Endothelial cell (in vitro differentiated cells): ENCODE measurements at regions not wholly inside any gene's neighbourhood (a gene's known extent, or its start where the extent isn't known, plus 50 kb on each side); places are given as distances from the start of the nearest gene placed in this dataset.

Experiments
- DNase-seq: peaks from one replicate; pipeline ENCODE4 v3.0.0; 2021; ENCODE audit warnings: low spot score
- H3K27ac Mint-ChIP-seq: one replicate; pipeline ENCODE4 v1.8.0; 2021; ENCODE audit warnings: mixed read lengths, inconsistent platforms; ENCODE audit not compliant: unreplicated experiment
- H3K27me3 Mint-ChIP-seq: one replicate; pipeline ENCODE4 v1.8.0; 2021; ENCODE audit warnings: mild to moderate bottlenecking, moderate library complexity, mixed read lengths, inconsistent platforms; ENCODE audit not compliant: unreplicated experiment
- H3K36me3 Mint-ChIP-seq: one replicate; pipeline ENCODE4 v1.8.0; 2021; ENCODE audit warnings: mild to moderate bottlenecking, low read depth, mixed read lengths, inconsistent platforms; ENCODE audit not compliant: unreplicated experiment
- H3K4me1 Mint-ChIP-seq: one replicate; pipeline ENCODE4 v1.8.0; 2021; ENCODE audit warnings: mild to moderate bottlenecking, mixed read lengths, inconsistent platforms; ENCODE audit not compliant: unreplicated experiment
- H3K4me3 Mint-ChIP-seq: one replicate; pipeline ENCODE4 v1.8.0; 2021; ENCODE audit warnings: mild to moderate bottlenecking, mixed read lengths, inconsistent platforms; ENCODE audit not compliant: unreplicated experiment
- H3K9me3 Mint-ChIP-seq: one replicate; pipeline ENCODE4 v1.8.0; 2021; ENCODE audit warnings: mixed read lengths, inconsistent platforms; ENCODE audit not compliant: unreplicated experiment
- TF ChIP-seq, protein P1 (sequence below): fragments of 200-600 bp; sonication (generic); IDR thresholded peaks from one replicate; pipeline ENCODE4 v1.5.0; 2021; ENCODE audit warnings: antibody characterized with exemption; ENCODE audit not compliant: unreplicated experiment

DNA sequence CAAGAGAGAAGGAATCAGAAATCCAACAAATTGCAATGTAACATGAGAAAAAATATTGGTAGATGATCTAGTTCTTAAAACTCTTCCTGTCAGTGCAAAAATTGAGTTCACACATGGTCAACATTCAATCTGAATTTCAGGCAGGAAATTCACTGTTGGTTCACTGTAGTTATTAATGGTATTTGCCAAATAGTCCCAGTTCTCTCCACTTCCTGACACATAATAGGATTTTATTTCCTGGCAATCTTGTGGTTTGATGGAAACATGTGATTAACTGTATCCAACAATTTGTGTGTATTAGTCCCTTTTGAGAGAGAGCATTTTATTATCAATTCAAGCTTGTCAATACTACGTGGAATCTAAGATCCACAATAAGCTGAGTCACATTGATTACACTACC lies 1103.1 kb downstream of the ROBO2 start:
- TF ChIP-seq, protein P1, sequence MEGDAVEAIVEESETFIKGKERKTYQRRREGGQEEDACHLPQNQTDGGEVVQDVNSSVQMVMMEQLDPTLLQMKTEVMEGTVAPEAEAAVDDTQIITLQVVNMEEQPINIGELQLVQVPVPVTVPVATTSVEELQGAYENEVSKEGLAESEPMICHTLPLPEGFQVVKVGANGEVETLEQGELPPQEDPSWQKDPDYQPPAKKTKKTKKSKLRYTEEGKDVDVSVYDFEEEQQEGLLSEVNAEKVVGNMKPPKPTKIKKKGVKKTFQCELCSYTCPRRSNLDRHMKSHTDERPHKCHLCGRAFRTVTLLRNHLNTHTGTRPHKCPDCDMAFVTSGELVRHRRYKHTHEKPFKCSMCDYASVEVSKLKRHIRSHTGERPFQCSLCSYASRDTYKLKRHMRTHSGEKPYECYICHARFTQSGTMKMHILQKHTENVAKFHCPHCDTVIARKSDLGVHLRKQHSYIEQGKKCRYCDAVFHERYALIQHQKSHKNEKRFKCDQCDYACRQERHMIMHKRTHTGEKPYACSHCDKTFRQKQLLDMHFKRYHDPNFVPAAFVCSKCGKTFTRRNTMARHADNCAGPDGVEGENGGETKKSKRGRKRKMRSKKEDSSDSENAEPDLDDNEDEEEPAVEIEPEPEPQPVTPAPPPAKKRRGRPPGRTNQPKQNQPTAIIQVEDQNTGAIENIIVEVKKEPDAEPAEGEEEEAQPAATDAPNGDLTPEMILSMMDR: no peak
- H3K4me3 Mint-ChIP-seq: no peak overlapping the region
- H3K9me3 Mint-ChIP-seq: no peaks in the 10 kb centered on the region
- no peaks in the 10 kb centered on the region for H3K27me3 Mint-ChIP-seq
- DNase-seq: no peak
- H3K36me3 Mint-ChIP-seq: no peaks in the 10 kb centered on the region
- no peaks in the 10 kb centered on the region for H3K4me1 Mint-ChIP-seq
- no peak overlapping the region for H3K27ac Mint-ChIP-seq

DNA sequence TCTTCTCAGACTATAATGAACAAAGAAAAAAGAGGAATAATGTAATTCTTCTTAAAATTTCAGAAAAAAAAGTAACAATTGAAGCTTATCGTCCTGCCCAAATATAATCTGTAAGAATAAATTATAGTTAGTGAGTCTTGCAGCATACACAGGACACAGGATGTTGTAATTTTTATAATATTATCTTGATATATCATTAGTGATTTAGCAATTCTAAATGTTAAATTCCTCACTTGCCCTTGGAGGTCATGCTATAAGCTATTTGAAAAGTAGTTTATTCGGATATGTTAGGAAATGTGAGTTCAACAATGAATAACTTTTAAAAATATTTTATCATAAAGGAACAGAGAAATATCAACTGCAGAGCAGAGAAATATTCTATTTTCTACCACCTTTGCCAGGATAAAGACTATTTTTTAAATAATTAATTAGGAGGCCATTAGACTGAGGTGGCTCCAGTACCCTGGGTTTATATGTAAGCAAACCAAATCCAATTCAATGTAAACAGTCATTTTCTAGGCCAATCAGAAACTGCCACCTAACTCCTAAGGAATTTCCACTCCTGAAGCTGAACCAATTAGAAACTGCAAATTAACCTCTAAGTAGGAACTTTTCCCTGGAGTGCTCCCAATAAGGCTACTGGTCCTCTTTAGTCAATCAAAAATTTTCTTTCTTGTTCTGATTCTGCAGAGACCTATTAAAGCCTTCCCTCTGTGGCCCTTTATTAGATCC lies 1109.3 kb downstream of the ROBO2 start:
- H3K36me3 Mint-ChIP-seq: no peaks in the 10 kb centered on the region
- no peak overlapping the region for H3K27ac Mint-ChIP-seq
- no peaks in the 10 kb centered on the region for H3K9me3 Mint-ChIP-seq

DNA sequence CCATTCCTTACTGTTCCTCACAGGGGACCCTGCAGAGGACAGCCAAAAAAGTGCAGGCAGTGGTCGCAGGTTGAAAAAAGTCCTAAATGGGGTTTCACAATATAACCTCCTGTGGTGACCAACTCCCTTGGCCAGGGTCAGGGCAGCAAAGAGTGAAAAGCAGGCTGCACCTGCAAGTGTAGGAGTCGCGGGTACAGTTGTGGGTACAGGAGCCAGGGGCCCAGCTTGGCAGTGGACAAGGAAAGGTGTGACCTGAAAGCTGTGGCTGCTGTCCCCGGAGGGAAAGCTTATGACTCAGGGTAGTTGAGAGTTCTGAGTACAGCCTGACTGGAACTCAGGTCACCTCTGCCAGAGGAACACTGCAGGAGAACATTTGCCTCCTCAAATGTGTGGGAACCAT lies 1114.1 kb downstream of the ROBO2 start:
- Mint-ChIP-seq H3K4me3 (no peak overlapping the region), H3K36me3 (no peaks in the 10 kb centered on the region), H3K9me3 (no peaks in the 10 kb centered on the region), H3K4me1 (no peaks in the 10 kb centered on the region), H3K27ac (no peak overlapping the region), H3K27me3 (no peaks in the 10 kb centered on the region)
- DNase-seq: no peak
- TF ChIP-seq, protein P1: no peak

More for the DNA sequence above, 1109.3 kb downstream of the ROBO2 start:
- Mint-ChIP-seq H3K4me3 (no peak overlapping the region), H3K27me3 (no peaks in the 10 kb centered on the region), H3K4me1 (no peaks in the 10 kb centered on the region)
- no peak for DNase-seq
- TF ChIP-seq, protein P1: no peak

DNA sequence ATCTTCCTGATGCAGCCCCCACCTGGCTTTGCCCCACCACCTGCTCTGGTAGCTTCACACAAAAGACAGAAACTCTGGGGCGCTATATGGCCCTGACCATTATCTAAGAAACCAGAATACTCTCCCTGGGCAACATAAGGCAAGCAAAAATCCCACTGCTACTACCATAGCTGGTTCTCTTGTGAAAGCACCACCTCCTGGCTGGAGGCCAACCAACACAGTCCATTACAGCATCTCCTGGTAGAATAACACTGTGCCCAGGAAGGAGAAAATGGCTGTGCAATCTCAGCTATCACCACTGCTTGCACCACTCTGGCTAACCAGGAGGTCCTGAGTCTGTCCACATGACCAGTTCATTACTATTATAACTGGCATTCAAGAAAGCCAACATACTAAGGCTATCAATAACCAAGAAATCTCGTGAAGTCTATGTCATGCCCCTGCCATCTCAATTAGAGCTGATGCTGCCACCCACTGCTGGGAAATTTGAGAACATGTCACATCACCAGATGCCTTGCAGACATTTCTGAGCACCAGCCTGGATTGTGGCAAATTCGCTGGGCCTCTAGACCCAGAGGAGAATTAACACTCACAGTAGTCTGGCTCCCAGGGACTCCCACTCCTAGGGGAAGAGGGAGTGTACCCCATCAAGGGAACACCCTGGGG lies 1114.8 kb downstream of the ROBO2 start:
- no peak overlapping the region for H3K4me3 Mint-ChIP-seq

More for the DNA sequence above, 1114.8 kb downstream of the ROBO2 start:
- H3K27ac Mint-ChIP-seq: no peak overlapping the region
- DNase-seq: no peak
- TF ChIP-seq, protein P1: no peak
- no peaks in the 10 kb centered on the region for H3K4me1 Mint-ChIP-seq
- H3K27me3 Mint-ChIP-seq: no peaks in the 10 kb centered on the region
- H3K36me3 Mint-ChIP-seq: no peaks in the 10 kb centered on the region
- no peaks in the 10 kb centered on the region for H3K9me3 Mint-ChIP-seq
